Gastrocnemius medialis (tissue), 4 donors: ENCODE measurements at regions not wholly inside any gene's neighbourhood (a gene's known extent, or its start where the extent isn't known, plus 50 kb on each side); places are given as distances from the start of the nearest gene placed in this dataset.

Experiments used
- ATAC-seq, 2 donors: fragments of 150-250 bp; one replicate each; pipeline ENCODE4 v1.9.1; 2016
- DNase-seq, 2 donors: peaks; one replicate each; pipeline ENCODE4 v3.0.0-alpha.2; 2019
- H3K27ac ChIP-seq, 4 donors: fragments of 200-600 bp; sonication (generic); 1 replicate in 1 of 4; 2 replicates in 3 of 4; pipeline ENCODE4 v1.5.1; 2016 to 2018; ENCODE audit warnings: mild to moderate bottlenecking in 2 of 4, moderate library complexity in 1 of 4
- H3K27me3 ChIP-seq, 3 donors: fragments of 200-600 bp; sonication (generic) in 2 of 3; 1 replicate in 1 of 3; 2 replicates in 2 of 3; pipeline versions ENCODE4 v1.5.1 to v1.6.0; 2016 to 2019; ENCODE audit warnings: mild to moderate bottlenecking in 1 of 3, moderate library complexity in 1 of 3
- H3K36me3 ChIP-seq, 2 donors: fragments of 200-600 bp; sonication (generic) in 1 of 2; one replicate each; pipeline ENCODE4 v1.5.1; 2017 to 2018
- H3K4me1 ChIP-seq, 2 donors: fragments of 200-600 bp; sonication (generic) in 1 of 2; one replicate each; pipeline ENCODE4 v1.5.1; 2016 to 2017; ENCODE audit warnings: mild to moderate bottlenecking in 2 of 2
- H3K4me3 ChIP-seq, 4 donors: fragments of 200-600 bp; sonication (generic) in 3 of 4; 1 replicate in 1 of 4; 2 replicates in 3 of 4; pipeline ENCODE4 v1.5.1; 2016 to 2019; ENCODE audit warnings: mild to moderate bottlenecking in 2 of 4
- H3K9me3 ChIP-seq, 3 donors: fragments of 200-600 bp; sonication (generic) in 2 of 3; 1 replicate in 1 of 3; 2 replicates in 2 of 3; pipeline ENCODE4 v1.5.1; 2016 to 2019
- POLR2A ChIP-seq, 2 donors: fragments of 450-650 bp; IDR thresholded peaks; one replicate each; pipeline ENCODE4 v1.6.1; 2017; ENCODE audit warnings: antibody characterized with exemption in 2 of 2, mild to moderate bottlenecking in 2 of 2, moderate library complexity in 2 of 2
- in situ Hi-C, 4 donors: fragments of 200-750 bp; cut with MboI; loops; one replicate each; pipeline versions ENCODE4 v1.15.0 to v1.8.0; 2017; ENCODE audit warnings: low sequenced_read_pairs in 4 of 4
- intact Hi-C: fragments of 100-400 bp; cut with DNase I; formaldehyde crosslinking; loops from one replicate; pipeline ENCODE4 v1.15.1; 2023; ENCODE audit warnings: low total_unique reads
- TF ChIP-seq, protein P1 (sequence below), 5 experiments: fragments of 450-650 bp in 3 of 5; fragments of 200-600 bp in 2 of 5; sonication (generic) in 2 of 5; IDR thresholded peaks in 4 of 5; conservative IDR thresholded peaks in 1 of 5; 1 replicate in 4 of 5; 2 replicates in 1 of 5; pipeline ENCODE4 v1.5.1; 2016 to 2019; ENCODE audit warnings: antibody characterized with exemption in 5 of 5, mild to moderate bottlenecking in 3 of 5, moderate library complexity in 3 of 5

DNA sequence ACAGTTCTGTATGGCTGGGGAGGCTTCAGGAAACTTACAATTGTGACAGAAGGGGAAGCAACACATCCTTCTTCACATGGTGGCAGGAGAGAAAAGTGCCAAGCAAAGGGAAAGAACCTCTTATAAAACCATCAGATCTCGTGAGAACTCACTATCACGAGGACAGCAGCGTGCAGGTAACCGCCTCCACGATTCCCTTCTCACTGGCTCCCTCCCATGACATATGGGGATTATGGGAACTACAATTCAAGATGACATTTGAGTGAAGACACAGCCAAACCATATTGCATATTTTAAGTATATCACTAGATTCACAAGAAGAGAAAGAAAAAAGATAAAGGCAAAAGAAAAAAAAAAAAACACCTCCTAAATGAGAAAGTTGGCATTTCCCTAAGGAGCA, 431.9 kb upstream of the RGS17 start:
- in situ Hi-C loops = no loop called here
- intact Hi-C loops = no loop called here
- no peak for ATAC-seq
- H3K36me3 ChIP-seq = no peaks in the 10 kb centered on the region
- H3K27ac ChIP-seq = no peak overlapping the region
- no peaks in the 10 kb centered on the region for H3K9me3 ChIP-seq
- TF ChIP-seq, protein P1, sequence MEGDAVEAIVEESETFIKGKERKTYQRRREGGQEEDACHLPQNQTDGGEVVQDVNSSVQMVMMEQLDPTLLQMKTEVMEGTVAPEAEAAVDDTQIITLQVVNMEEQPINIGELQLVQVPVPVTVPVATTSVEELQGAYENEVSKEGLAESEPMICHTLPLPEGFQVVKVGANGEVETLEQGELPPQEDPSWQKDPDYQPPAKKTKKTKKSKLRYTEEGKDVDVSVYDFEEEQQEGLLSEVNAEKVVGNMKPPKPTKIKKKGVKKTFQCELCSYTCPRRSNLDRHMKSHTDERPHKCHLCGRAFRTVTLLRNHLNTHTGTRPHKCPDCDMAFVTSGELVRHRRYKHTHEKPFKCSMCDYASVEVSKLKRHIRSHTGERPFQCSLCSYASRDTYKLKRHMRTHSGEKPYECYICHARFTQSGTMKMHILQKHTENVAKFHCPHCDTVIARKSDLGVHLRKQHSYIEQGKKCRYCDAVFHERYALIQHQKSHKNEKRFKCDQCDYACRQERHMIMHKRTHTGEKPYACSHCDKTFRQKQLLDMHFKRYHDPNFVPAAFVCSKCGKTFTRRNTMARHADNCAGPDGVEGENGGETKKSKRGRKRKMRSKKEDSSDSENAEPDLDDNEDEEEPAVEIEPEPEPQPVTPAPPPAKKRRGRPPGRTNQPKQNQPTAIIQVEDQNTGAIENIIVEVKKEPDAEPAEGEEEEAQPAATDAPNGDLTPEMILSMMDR (IDR thresholded peaks at IDR 0.05 in 4 of 5, conservative IDR thresholded peaks at IDR 0.05 in 1 of 5) = no peak
- TF ChIP-seq POLR2A (IDR thresholded peaks at IDR 0.05) = no peak
- no peaks in the 10 kb centered on the region for H3K27me3 ChIP-seq
- H3K4me1 ChIP-seq = no peaks in the 10 kb centered on the region
- no peak for DNase-seq
- no peak overlapping the region for H3K4me3 ChIP-seq

DNA sequence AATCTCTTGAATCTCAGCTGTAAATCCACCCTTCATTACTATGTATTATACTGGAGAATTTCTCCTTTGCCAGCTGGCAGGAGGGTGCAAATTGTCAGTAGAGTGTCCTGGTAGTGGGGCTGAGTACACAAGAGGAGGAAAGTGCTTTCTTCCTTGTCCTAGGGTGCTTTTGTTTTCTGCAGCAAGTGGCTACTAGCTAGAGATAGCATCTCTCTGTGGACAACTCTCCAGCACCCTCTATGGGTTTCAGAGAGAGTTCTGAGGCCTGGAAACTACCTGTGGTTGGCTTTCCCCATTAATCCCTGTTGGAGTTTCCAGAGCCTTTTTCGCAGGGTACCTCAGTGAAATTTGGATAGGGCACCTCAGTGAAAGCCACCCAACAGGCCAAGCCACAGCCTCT, 422.5 kb upstream of the RGS17 start:
- no peaks in the 10 kb centered on the region for H3K4me1 ChIP-seq
- H3K4me3 ChIP-seq = no peak overlapping the region
- H3K27me3 ChIP-seq = no peaks in the 10 kb centered on the region
- in situ Hi-C loops (no loop called here), intact Hi-C loops (no loop called here)
- ATAC-seq (no peak), DNase-seq (no peak)
- H3K36me3 ChIP-seq = no peaks in the 10 kb centered on the region
- H3K27ac ChIP-seq = no peak overlapping the region
- no peaks in the 10 kb centered on the region for H3K9me3 ChIP-seq
- no peak for TF ChIP-seq POLR2A (IDR thresholded peaks at IDR 0.05)
- TF ChIP-seq, protein P1 (IDR thresholded peaks at IDR 0.05 in 4 of 5, conservative IDR thresholded peaks at IDR 0.05 in 1 of 5) = no peak

DNA sequence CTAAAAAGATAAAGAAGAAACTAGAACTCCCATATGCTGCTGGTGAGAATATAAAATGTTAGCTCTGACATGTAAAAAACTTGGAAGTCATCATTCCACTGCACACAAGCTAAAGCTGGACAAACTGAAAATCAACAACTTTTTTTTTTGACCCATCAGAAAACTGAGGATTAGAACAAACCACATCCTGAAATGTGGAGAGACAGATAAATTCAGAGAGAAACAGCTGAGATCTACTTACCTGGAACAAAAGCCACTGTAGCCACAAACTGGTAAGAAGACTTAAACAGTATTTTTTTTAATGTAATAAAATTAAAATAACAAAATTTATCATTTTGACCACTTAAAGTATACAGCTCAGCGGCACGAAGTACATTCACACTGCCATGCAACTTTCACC, 408.5 kb upstream of the RGS17 start:
- H3K4me1 ChIP-seq = no peaks in the 10 kb centered on the region
- no peaks in the 10 kb centered on the region for H3K9me3 ChIP-seq
- intact Hi-C loops (no loop called here), in situ Hi-C loops (no loop called here)
- DNase-seq (no peak), ATAC-seq (no peak)
- H3K36me3 ChIP-seq = no peaks in the 10 kb centered on the region
- TF ChIP-seq, protein P1 (IDR thresholded peaks at IDR 0.05 in 4 of 5, conservative IDR thresholded peaks at IDR 0.05 in 1 of 5) = no peak
- no peak for TF ChIP-seq POLR2A (IDR thresholded peaks at IDR 0.05)
- no peak overlapping the region for H3K27ac ChIP-seq
- no peaks in the 10 kb centered on the region for H3K27me3 ChIP-seq
- no peak overlapping the region for H3K4me3 ChIP-seq

DNA sequence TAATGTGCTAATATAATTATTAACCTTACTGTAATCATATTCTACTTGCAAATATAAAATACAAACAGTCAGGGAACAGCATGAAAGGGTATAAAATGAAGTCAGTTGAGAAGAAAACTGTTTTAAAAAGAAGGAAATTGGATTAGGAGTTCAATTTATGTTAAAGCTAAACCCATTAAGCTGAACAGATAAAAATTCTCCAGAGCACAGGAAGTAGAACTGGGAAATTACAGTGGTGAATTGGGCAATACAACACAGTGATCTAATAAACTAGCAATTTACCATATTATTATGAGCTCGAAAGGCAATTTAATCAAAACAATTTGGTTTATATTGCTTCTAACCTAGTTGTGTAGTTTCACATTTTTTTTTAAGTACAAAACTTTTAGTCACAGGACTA, 407.4 kb upstream of the RGS17 start:
- in situ Hi-C loops = no loop called here

DNA sequence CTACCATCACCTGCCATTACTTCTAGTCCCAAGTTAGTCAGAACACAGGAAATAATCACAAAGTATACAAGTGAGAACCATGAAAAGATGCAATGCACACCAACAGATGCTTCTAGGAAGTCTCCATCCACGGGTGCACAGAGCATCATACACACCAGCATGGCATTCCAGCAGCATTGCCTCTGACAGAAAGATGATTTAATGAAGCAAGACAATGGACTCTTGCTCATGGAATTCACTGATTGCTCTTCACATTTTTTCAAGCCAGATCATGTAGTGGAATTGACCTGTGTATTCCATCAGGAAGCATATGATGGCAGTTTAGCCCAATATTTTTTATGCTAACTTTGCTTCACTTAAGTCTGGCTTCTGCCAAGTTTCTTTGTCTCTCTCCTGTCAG, 406.3 kb upstream of the RGS17 start:
- no peaks in the 10 kb centered on the region for H3K27me3 ChIP-seq
- TF ChIP-seq, protein P1 (IDR thresholded peaks at IDR 0.05 in 4 of 5, conservative IDR thresholded peaks at IDR 0.05 in 1 of 5) = no peak
- no peak for TF ChIP-seq POLR2A (IDR thresholded peaks at IDR 0.05)
- H3K4me1 ChIP-seq = no peaks in the 10 kb centered on the region
- no peaks in the 10 kb centered on the region for H3K9me3 ChIP-seq
- in situ Hi-C loops = no loop called here
- ATAC-seq = no peak
- no peaks in the 10 kb centered on the region for H3K36me3 ChIP-seq
- intact Hi-C loops = no loop called here
- H3K27ac ChIP-seq = no peak overlapping the region
- no peak overlapping the region for H3K4me3 ChIP-seq
- no peak for DNase-seq

More for the DNA sequence above, 407.4 kb upstream of the RGS17 start:
- Histone ChIP-seq H3K4me3 (no peak overlapping the region), H3K27me3 (no peaks in the 10 kb centered on the region), H3K4me1 (no peaks in the 10 kb centered on the region), H3K9me3 (no peaks in the 10 kb centered on the region), H3K36me3 (no peaks in the 10 kb centered on the region), H3K27ac (no peak overlapping the region)
- ATAC-seq (no peak), DNase-seq (no peak)
- TF ChIP-seq POLR2A (IDR thresholded peaks at IDR 0.05) = no peak
- TF ChIP-seq, protein P1 (IDR thresholded peaks at IDR 0.05 in 4 of 5, conservative IDR thresholded peaks at IDR 0.05 in 1 of 5) = no peak
- intact Hi-C loops = no loop called here
